Astrocyte (in vitro differentiated cells and primary cell): ENCODE measurements at regions not wholly inside any gene's neighbourhood (a gene's known extent, or its start where the extent isn't known, plus 50 kb on each side); places are given as distances from the start of the nearest gene placed in this dataset.

Source experiments
- CTCF ChIP-seq: IDR thresholded peaks from 2 replicates; pipeline ENCODE4 v1.5.1; 2011; ENCODE audit warnings: low read depth, mild to moderate bottlenecking, inconsistent platforms, low read length, moderate library complexity; ENCODE audit not compliant: insufficient read depth
- EZH2 ChIP-seq: IDR thresholded peaks from 2 replicates; pipeline ENCODE4 v1.6.1; 2012; ENCODE audit warnings: mild to moderate bottlenecking, low read length, inconsistent platforms; ENCODE audit not compliant: insufficient read depth

GRCh38 chr3:90184861-90185260 lies 1077.4 kb downstream of the EPHA3 start:
- TF ChIP-seq EZH2 (no peak), CTCF (no peak)
